ENCODE measurements at regions not wholly inside any gene's neighbourhood (a gene's known extent, or its start where the extent isn't known, plus 50 kb on each side); places are given as distances from the start of the nearest gene placed in this dataset.
"Not testable (repeated sequence)": the region's sequence is repeated elsewhere in the genome, so short reads cannot be mapped to it uniquely, and the experiment has no call there.

- not testable (repeated sequence) for TF ChIP-seq CTCF (IDR thresholded peaks at IDR 0.05); POLR2A (IDR thresholded peaks at IDR 0.05); POLR2AphosphoS5 (IDR thresholded peaks at IDR 0.05; ENCODE audit: insufficient read depth in 1 of 2, low read depth in 1 of 2)
These were observed 78.9 kb upstream of the ADORA2B start for GRCh38 chr17:15866015-15866414.

Data from vagina (tissue), 2 donors.